GM19397 (cell line): ENCODE measurements at regions not wholly inside any gene's neighbourhood (a gene's known extent, or its start where the extent isn't known, plus 50 kb on each side); places are given as distances from the start of the nearest gene placed in this dataset.
A peak's percentile ranks its signal among the peaks of the same experiment; 100 is the strongest.
"Not testable (repeated sequence)": the region's sequence is repeated elsewhere in the genome, so short reads cannot be mapped to it uniquely, and the experiment has no call there.

Source experiments
- ATAC-seq: cut with Tn5 transposase; IDR thresholded peaks from one replicate; pipeline ENCODE4 v1.9.1; 2021; ENCODE audit warnings: mild to moderate bottlenecking, moderate library complexity; ENCODE audit not compliant: unreplicated experiment

- ATAC-seq, result no peak
Observed at GRCh38 chr6:151671195-151671594, 136.3 kb upstream of the ESR1 start.

- no peak for ATAC-seq
Observed at GRCh38 chr6:151674578-151674977, 132.9 kb upstream of the ESR1 start.

GRCh38 chr6:151675746-151676459 lies 131.6 kb upstream of the ESR1 start:
- ATAC-seq, result peak; percentile 91

GRCh38 chr6:151676460-151676945 lies 131.0 kb upstream of the ESR1 start:
- ATAC-seq, result no peak

GRCh38 chr6:151677404-151677803 lies 130.1 kb upstream of the ESR1 start:
- no peak for ATAC-seq

GRCh38 chr6:151679081-151679480 lies 128.4 kb upstream of the ESR1 start:
- ATAC-seq, result no peak

- no peak for ATAC-seq
Observed at GRCh38 chr6:151679941-151680340, 127.5 kb upstream of the ESR1 start.

- ATAC-seq, result no peak
Observed at GRCh38 chr6:151680846-151681432, 126.5 kb upstream of the ESR1 start.

GRCh38 chr6:151681433-151682059 lies 125.9 kb upstream of the ESR1 start:
- ATAC-seq, result no peak

- ATAC-seq, result no peak
Observed at GRCh38 chr6:151682251-151682650, 125.2 kb upstream of the ESR1 start.

GRCh38 chr6:151682922-151683321 lies 124.6 kb upstream of the ESR1 start:
- no peak for ATAC-seq

GRCh38 chr6:151683381-151683780 lies 124.1 kb upstream of the ESR1 start:
- ATAC-seq, result no peak

- ATAC-seq, result no peak
Observed at GRCh38 chr6:151689499-151690201, 117.8 kb upstream of the ESR1 start.

GRCh38 chr6:151690303-151690702 lies 117.2 kb upstream of the ESR1 start:
- no peak for ATAC-seq

- ATAC-seq, result peak; percentile 94
Observed at GRCh38 chr6:151690768-151691562, 116.5 kb upstream of the ESR1 start.

GRCh38 chr6:151692216-151692615 lies 115.3 kb upstream of the ESR1 start:
- no peak for ATAC-seq

- no peak for ATAC-seq
Observed at GRCh38 chr6:151693366-151693765, 114.1 kb upstream of the ESR1 start.

- no peak for ATAC-seq
Observed at GRCh38 chr6:151695156-151695555, 112.3 kb upstream of the ESR1 start.

GRCh38 chr6:151696302-151696701 lies 111.2 kb upstream of the ESR1 start:
- ATAC-seq, result not testable (repeated sequence)

GRCh38 chr6:151698931-151699700 lies 108.4 kb upstream of the ESR1 start:
- ATAC-seq, result no peak
